Liver (tissue), 8 donors: ENCODE measurements at regions not wholly inside any gene's neighbourhood (a gene's known extent, or its start where the extent isn't known, plus 50 kb on each side); places are given as distances from the start of the nearest gene placed in this dataset.

Source experiments
- DNase-seq: peaks from one replicate; pipeline ENCODE4 v3.0.0-alpha.2; 2017; ENCODE audit warnings: low spot score
- H3K27ac ChIP-seq, 2 donors: one replicate each; pipeline ENCODE4 v1.7.0; 2013; ENCODE audit warnings: inconsistent platforms in 2 of 2, low read length in 2 of 2, control low read depth in 1 of 2, low read depth in 1 of 2, mild to moderate bottlenecking in 1 of 2
- H3K27me3 ChIP-seq, 4 donors: one replicate each; pipeline versions ENCODE4 v1.6.1 to v1.7.0; 2013; ENCODE audit warnings: low read length in 3 of 4, inconsistent platforms in 1 of 4, mild to moderate bottlenecking in 1 of 4, moderate library complexity in 1 of 4; ENCODE audit not compliant: control insufficient read depth in 4 of 4, insufficient read depth in 4 of 4
- H3K36me3 ChIP-seq, 4 donors: one replicate each; pipeline versions ENCODE4 v1.6.1 to v1.7.0; 2013; ENCODE audit warnings: low read length in 3 of 4, mild to moderate bottlenecking in 3 of 4, low read depth in 1 of 4, moderate library complexity in 1 of 4; ENCODE audit not compliant: control insufficient read depth in 4 of 4, insufficient read depth in 3 of 4
- H3K4me1 ChIP-seq, 4 donors: one replicate each; pipeline versions ENCODE4 v1.6.1 to v1.7.0; 2013; ENCODE audit warnings: low read length in 3 of 4, mild to moderate bottlenecking in 3 of 4, moderate library complexity in 1 of 4; ENCODE audit not compliant: control insufficient read depth in 4 of 4, insufficient read depth in 4 of 4
- H3K4me3 ChIP-seq, 3 donors: one replicate each; pipeline versions ENCODE4 v1.6.1 to v1.7.0; 2013; ENCODE audit warnings: low read length in 3 of 3, control low read depth in 1 of 3, low read depth in 1 of 3, mild to moderate bottlenecking in 1 of 3
- H3K9ac ChIP-seq, 2 donors: one replicate each; pipeline ENCODE4 v1.7.0; 2013; ENCODE audit warnings: low read length in 2 of 2, mild to moderate bottlenecking in 2 of 2, moderate library complexity in 2 of 2, control low read depth in 1 of 2, low read depth in 1 of 2
- H3K9me3 ChIP-seq, 4 donors: one replicate each; pipeline versions ENCODE4 v1.6.1 to v1.7.0; 2013; ENCODE audit warnings: low read length in 3 of 4; ENCODE audit not compliant: control insufficient read depth in 4 of 4
- EGR1 ChIP-seq, 2 donors: IDR thresholded peaks; 2 replicates each; pipeline ENCODE4 v1.6.1; 2016 to 2018; ENCODE audit warnings: antibody characterized with exemption in 2 of 2, low read depth in 2 of 2
- FOXA1 ChIP-seq: IDR thresholded peaks from 2 replicates; pipeline ENCODE4 v1.6.1; 2016; ENCODE audit warnings: antibody characterized with exemption
- GABPA ChIP-seq, 2 donors: IDR thresholded peaks in 1 of 2; conservative IDR thresholded peaks in 1 of 2; 2 replicates each; pipeline ENCODE4 v1.6.1; 2016; ENCODE audit warnings: antibody characterized with exemption in 2 of 2, mild to moderate bottlenecking in 1 of 2, moderate library complexity in 1 of 2
- HNF4A ChIP-seq, 2 donors: conservative IDR thresholded peaks; 2 replicates each; pipeline ENCODE4 v1.6.1; 2016; ENCODE audit warnings: antibody characterized with exemption in 2 of 2, mild to moderate bottlenecking in 2 of 2
- HNF4G ChIP-seq: IDR thresholded peaks from 2 replicates; pipeline ENCODE4 v1.6.1; 2016; ENCODE audit warnings: antibody characterized with exemption
- JUND ChIP-seq, 2 donors: IDR thresholded peaks; 2 replicates each; pipeline ENCODE4 v1.6.1; 2016; ENCODE audit warnings: antibody characterized with exemption in 2 of 2
- NR2F2 ChIP-seq: IDR thresholded peaks from 2 replicates; pipeline ENCODE4 v1.6.1; 2016; ENCODE audit warnings: antibody characterized with exemption
- RAD21 ChIP-seq, 2 donors: IDR thresholded peaks; 2 replicates each; pipeline ENCODE4 v1.6.1; 2016; ENCODE audit warnings: antibody characterized with exemption in 2 of 2, mild to moderate bottlenecking in 2 of 2
- RXRA ChIP-seq, 2 donors: IDR thresholded peaks; 2 replicates each; pipeline ENCODE4 v1.6.1; 2017 to 2018; ENCODE audit warnings: antibody characterized with exemption in 2 of 2, mild to moderate bottlenecking in 1 of 2
- SP1 ChIP-seq: IDR thresholded peaks from 2 replicates; pipeline ENCODE4 v1.6.1; 2018; ENCODE audit warnings: antibody characterized with exemption, mild to moderate bottlenecking
- TAF1 ChIP-seq: conservative IDR thresholded peaks from 2 replicates; pipeline ENCODE4 v1.6.1; 2016; ENCODE audit warnings: antibody characterized with exemption, mild to moderate bottlenecking
- ZBTB33 ChIP-seq: IDR thresholded peaks from 2 replicates; pipeline ENCODE4 v1.6.1; 2016; ENCODE audit warnings: antibody characterized with exemption
- WGBS: extraction: QIAGEN DNeasy Blood & Tissue Kit; methylation state at CpG from one replicate; pipeline ENCODE4 v1.1.7; 2013; 5-methylcytosine and 5-hydroxymethylcytosine counted together
- TF ChIP-seq, protein P1 (sequence below): IDR thresholded peaks from 2 replicates; pipeline ENCODE4 v1.6.1; 2016; ENCODE audit warnings: antibody characterized with exemption, mild to moderate bottlenecking
- TF ChIP-seq, protein P2 (sequence below): IDR thresholded peaks from 2 replicates; pipeline ENCODE4 v1.6.1; 2016; ENCODE audit warnings: antibody characterized with exemption
- TF ChIP-seq, protein P3 (sequence below): fragments of 150-350 bp; IDR thresholded peaks from 2 replicates; pipeline ENCODE4 v1.5.1; 2017; ENCODE audit warnings: improper control_type of control experiment, low read depth, low read length; ENCODE audit not compliant: missing input control
- donor health status: healthy.
- donor health status: healthy.
- donor health status: healthy.
- donor health status: healthy.
- donor health status: healthy.

DNA sequence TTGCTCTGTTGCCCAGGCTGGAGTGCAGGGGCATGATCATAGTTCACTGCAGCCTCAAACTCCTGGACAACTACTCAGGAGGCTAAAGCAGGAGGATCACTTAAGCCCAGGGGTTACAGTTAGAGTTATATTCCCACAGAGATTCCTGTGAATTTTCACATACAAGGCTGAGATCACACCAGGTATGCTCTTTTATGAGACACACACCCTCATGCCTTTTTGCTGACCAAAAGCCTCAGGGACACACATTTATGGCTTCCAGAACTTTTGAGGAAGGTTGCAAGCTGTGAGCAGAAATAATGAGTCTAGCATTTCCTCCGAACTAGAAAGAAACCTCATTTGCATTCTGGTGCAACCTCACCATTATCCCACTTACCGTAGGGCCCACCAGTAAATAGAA, 370.5 kb upstream of the ARID1B start (continued):
- TF ChIP-seq, protein P1, sequence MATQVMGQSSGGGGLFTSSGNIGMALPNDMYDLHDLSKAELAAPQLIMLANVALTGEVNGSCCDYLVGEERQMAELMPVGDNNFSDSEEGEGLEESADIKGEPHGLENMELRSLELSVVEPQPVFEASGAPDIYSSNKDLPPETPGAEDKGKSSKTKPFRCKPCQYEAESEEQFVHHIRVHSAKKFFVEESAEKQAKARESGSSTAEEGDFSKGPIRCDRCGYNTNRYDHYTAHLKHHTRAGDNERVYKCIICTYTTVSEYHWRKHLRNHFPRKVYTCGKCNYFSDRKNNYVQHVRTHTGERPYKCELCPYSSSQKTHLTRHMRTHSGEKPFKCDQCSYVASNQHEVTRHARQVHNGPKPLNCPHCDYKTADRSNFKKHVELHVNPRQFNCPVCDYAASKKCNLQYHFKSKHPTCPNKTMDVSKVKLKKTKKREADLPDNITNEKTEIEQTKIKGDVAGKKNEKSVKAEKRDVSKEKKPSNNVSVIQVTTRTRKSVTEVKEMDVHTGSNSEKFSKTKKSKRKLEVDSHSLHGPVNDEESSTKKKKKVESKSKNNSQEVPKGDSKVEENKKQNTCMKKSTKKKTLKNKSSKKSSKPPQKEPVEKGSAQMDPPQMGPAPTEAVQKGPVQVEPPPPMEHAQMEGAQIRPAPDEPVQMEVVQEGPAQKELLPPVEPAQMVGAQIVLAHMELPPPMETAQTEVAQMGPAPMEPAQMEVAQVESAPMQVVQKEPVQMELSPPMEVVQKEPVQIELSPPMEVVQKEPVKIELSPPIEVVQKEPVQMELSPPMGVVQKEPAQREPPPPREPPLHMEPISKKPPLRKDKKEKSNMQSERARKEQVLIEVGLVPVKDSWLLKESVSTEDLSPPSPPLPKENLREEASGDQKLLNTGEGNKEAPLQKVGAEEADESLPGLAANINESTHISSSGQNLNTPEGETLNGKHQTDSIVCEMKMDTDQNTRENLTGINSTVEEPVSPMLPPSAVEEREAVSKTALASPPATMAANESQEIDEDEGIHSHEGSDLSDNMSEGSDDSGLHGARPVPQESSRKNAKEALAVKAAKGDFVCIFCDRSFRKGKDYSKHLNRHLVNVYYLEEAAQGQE, result no peak
- TF ChIP-seq SP1, result no peak
- no peak for TF ChIP-seq FOXA1
- TF ChIP-seq NR2F2, result no peak
- no peak for TF ChIP-seq TAF1

DNA sequence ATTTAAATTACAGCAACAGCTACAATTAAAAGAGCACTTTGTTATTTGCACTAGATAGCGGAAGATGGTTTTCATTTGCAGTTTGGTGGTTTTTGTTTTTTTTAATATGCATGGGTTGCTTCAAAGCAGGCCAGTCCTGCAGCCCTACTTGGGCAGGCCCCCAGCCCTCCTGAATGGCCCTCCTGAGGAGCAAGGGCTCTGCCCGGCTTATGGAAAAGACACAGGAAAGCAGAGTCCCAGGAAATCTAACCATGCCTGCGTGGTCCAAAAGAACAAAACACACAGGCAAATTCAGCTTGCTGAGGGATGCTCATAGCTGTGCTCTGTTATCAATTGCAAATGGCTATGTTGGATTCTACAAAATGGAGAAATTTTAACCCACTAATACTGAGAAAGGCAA, 371.1 kb upstream of the ARID1B start:
- no peak for DNase-seq
- Histone ChIP-seq H3K4me3 (no peak overlapping the region), H3K4me1 (no peaks in the 10 kb centered on the region), H3K9ac (no peak overlapping the region), H3K36me3 (no peaks in the 10 kb centered on the region), H3K27me3 (no peaks in the 10 kb centered on the region), H3K9me3 (no peaks in the 10 kb centered on the region), H3K27ac (no peak overlapping the region)
- WGBS, result 85% methylated on average over 3 of the region's 3 CpGs
- TF ChIP-seq FOXA1 (no peak), GABPA (IDR thresholded peaks at IDR 0.05 in 1 of 2, conservative IDR thresholded peaks at IDR 0.05 in 1 of 2) (no peak), SP1 (no peak)

- Histone ChIP-seq H3K9ac (no peak overlapping the region), H3K4me3 (no peak overlapping the region), H3K36me3 (no peaks in the 10 kb centered on the region), H3K4me1 (peaks cover 0 to 4% (median 0%) of the 10 kb centered on the region in 4 donors), H3K27me3 (no peaks in the 10 kb centered on the region), H3K27ac (no peak overlapping the region), H3K9me3 (no peaks in the 10 kb centered on the region)
- TF ChIP-seq HNF4A (conservative IDR thresholded peaks at IDR 0.05) (no peak), HNF4G (no peak), RXRA (IDR thresholded peaks at IDR 0.05) (no peak)
- TF ChIP-seq, protein P2, sequence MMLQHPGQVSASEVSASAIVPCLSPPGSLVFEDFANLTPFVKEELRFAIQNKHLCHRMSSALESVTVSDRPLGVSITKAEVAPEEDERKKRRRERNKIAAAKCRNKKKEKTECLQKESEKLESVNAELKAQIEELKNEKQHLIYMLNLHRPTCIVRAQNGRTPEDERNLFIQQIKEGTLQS, result no peak
- no peak for DNase-seq
Observed at GRCh38 chr6:156402628-156403027, 374.6 kb upstream of the ARID1B start.

DNA sequence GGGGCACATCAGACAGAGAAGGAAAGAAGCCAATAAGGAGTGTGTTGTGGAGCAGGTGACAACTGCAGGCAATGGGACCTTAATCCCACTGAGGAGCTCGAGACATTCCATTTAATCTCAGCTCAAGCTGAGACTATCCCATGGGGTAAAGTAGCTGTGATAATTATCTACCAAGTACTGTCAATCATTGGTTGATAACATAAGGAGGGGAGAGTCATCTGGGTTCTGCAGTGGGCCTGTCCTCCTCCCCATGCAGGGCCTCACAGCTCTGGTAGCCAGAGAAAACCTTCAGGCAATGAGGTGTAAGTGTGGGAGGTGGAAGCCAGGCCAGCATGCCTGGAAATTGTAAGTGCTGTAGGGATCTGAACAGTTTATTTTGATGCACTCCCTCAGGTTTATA, 375.0 kb upstream of the ARID1B start:
- no peaks in the 10 kb centered on the region for H3K9me3 ChIP-seq
- 82% methylated on average over 1 of the region's 1 CpG for WGBS
- peaks cover 0 to 4% (median 0%) of the 10 kb centered on the region in 4 donors for H3K4me1 ChIP-seq
- no peaks in the 10 kb centered on the region for H3K27me3 ChIP-seq
- H3K4me3 ChIP-seq, result no peak overlapping the region
- DNase-seq, result no peak
- no peak overlapping the region for H3K9ac ChIP-seq
- H3K27ac ChIP-seq, result no peak overlapping the region
- H3K36me3 ChIP-seq, result no peaks in the 10 kb centered on the region
- TF ChIP-seq SP1 (no peak), EGR1 (IDR thresholded peaks at IDR 0.05; ENCODE audit: low read depth in 2 of 2) (no peak), RXRA (IDR thresholded peaks at IDR 0.05) (no peak), GABPA (IDR thresholded peaks at IDR 0.05 in 1 of 2, conservative IDR thresholded peaks at IDR 0.05 in 1 of 2) (no peak), ZBTB33 (no peak), FOXA1 (no peak), JUND (IDR thresholded peaks at IDR 0.05) (no peak), TAF1 (no peak), RAD21 (IDR thresholded peaks at IDR 0.05) (no peak)
- TF ChIP-seq, protein P3, sequence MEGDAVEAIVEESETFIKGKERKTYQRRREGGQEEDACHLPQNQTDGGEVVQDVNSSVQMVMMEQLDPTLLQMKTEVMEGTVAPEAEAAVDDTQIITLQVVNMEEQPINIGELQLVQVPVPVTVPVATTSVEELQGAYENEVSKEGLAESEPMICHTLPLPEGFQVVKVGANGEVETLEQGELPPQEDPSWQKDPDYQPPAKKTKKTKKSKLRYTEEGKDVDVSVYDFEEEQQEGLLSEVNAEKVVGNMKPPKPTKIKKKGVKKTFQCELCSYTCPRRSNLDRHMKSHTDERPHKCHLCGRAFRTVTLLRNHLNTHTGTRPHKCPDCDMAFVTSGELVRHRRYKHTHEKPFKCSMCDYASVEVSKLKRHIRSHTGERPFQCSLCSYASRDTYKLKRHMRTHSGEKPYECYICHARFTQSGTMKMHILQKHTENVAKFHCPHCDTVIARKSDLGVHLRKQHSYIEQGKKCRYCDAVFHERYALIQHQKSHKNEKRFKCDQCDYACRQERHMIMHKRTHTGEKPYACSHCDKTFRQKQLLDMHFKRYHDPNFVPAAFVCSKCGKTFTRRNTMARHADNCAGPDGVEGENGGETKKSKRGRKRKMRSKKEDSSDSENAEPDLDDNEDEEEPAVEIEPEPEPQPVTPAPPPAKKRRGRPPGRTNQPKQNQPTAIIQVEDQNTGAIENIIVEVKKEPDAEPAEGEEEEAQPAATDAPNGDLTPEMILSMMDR, result no peak
- TF ChIP-seq, protein P1, result no peak
